CD4-positive, alpha-beta T cell (primary cell): ENCODE measurements at regions not wholly inside any gene's neighbourhood (a gene's known extent, or its start where the extent isn't known, plus 50 kb on each side); places are given as distances from the start of the nearest gene placed in this dataset.

Experiments
- ATAC-seq: fragments of 200-7000 bp; cut with Tn5 transposase; one replicate; pipeline ENCODE4 v1.10.0; 2022; ENCODE audit warnings: mild to moderate bottlenecking; ENCODE audit not compliant: poor library complexity
- CTCF ChIA-PET: fragments of 350-600 bp; sonication (Branson Sonifier 250); formaldehyde crosslinking; loops from one replicate; lab custom pipeline; 2021; ENCODE audit warnings: antibody characterized with exemption, inconsistent platforms; lab: Charles Lee
- POLR2A ChIA-PET: fragments of 350-600 bp; sonication (Branson Sonifier 250); formaldehyde crosslinking; loops from one replicate; lab custom pipeline; 2021; ENCODE audit warnings: antibody characterized with exemption, inconsistent platforms; lab: Charles Lee
- DNase-seq, 14 experiments: peaks; one replicate each; pipeline ENCODE4 v3.0.0-alpha.2; 2013 to 2020; ENCODE audit warnings: mixed read lengths in 2 of 14
- H3K27ac ChIP-seq, 2 donors: one replicate each; pipeline versions ENCODE4 v1.5.1 to v1.7.0; 2013; ENCODE audit warnings: low read length in 2 of 2, low read depth in 1 of 2, mild to moderate bottlenecking in 1 of 2
- H3K27me3 ChIP-seq, 2 experiments: 1 replicate in 1 of 2; 2 replicates in 1 of 2; pipeline versions ENCODE4 v1.6.1 to v1.7.0; 2013; ENCODE audit warnings: low read length in 2 of 2, control low read depth in 1 of 2, mild to moderate bottlenecking in 1 of 2, moderate library complexity in 1 of 2; ENCODE audit not compliant: insufficient read depth in 2 of 2, control insufficient read depth in 1 of 2
- H3K36me3 ChIP-seq: one replicate; pipeline ENCODE4 v1.6.1; 2013; ENCODE audit warnings: low read length, control low read depth; ENCODE audit not compliant: insufficient read depth
- H3K4me1 ChIP-seq: one replicate; pipeline ENCODE4 v1.6.1; 2013; ENCODE audit warnings: low read length, control low read depth; ENCODE audit not compliant: insufficient read depth
- H3K4me3 ChIP-seq: one replicate; pipeline ENCODE4 v1.5.1; 2013; ENCODE audit warnings: mild to moderate bottlenecking, low read length, moderate library complexity
- H3K9me3 ChIP-seq, 2 experiments: 1 replicate in 1 of 2; 2 replicates in 1 of 2; pipeline versions ENCODE4 v1.6.1 to v1.7.0; 2013; ENCODE audit warnings: low read length in 2 of 2, mild to moderate bottlenecking in 2 of 2, control low read depth in 1 of 2, moderate library complexity in 1 of 2; ENCODE audit not compliant: control insufficient read depth in 1 of 2, insufficient read depth in 1 of 2
- H3K27ac Mint-ChIP-seq: one replicate; pipeline ENCODE4 v1.8.0; 2020; ENCODE audit warnings: mixed read lengths
- H3K27me3 Mint-ChIP-seq: one replicate; pipeline ENCODE4 v1.8.0; 2021; ENCODE audit warnings: mixed read lengths
- H3K36me3 Mint-ChIP-seq: one replicate; pipeline ENCODE4 v1.8.0; 2021; ENCODE audit warnings: low read depth, mixed read lengths
- H3K4me1 Mint-ChIP-seq: one replicate; pipeline ENCODE4 v1.8.0; 2021; ENCODE audit warnings: low read depth, mixed read lengths
- H3K4me3 Mint-ChIP-seq: one replicate; pipeline ENCODE4 v1.8.0; 2020; ENCODE audit warnings: mild to moderate bottlenecking, mixed read lengths
- H3K9me3 Mint-ChIP-seq: one replicate; pipeline ENCODE4 v1.8.0; 2020; ENCODE audit warnings: mixed read lengths
- intact Hi-C, 2 experiments: fragments of 100-400 bp; cut with DNase I in 1 of 2; cut with micrococcal nuclease in 1 of 2; formaldehyde crosslinking; loops; one replicate each; pipeline versions ENCODE4 v1.15.1 to v1.9.0; 2023 to 2025; cut with DNase I, micrococcal nuclease
- TF ChIP-seq, protein P1 (sequence below): fragments of 200-600 bp; IDR thresholded peaks from one replicate; pipeline ENCODE4 v1.8.0; 2022; ENCODE audit warnings: antibody characterized with exemption, mild to moderate bottlenecking

DNA sequence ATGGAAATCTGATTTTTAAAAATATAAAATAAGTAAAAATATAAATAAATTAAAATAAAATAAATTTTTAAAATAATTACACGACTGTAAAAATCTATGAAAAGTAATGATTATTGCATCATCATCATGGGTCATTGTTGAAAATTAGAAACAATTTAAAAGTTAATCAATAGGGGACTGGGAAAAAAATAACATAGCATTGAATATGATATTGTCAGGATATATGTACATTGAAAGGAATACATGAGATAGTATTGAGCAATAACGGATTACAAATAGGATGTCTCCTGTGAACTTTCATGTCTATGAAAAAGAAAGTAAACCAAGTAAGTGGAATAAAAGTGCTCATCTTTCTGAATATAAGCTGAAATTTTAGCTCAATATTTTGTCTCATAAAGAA is 566.8 kb upstream of the HTR2C start:
- Histone ChIP-seq H3K4me3 (no peak overlapping the region), H3K27ac (no peak overlapping the region), H3K27me3 (no peaks in the 10 kb centered on the region), H3K4me1 (no peaks in the 10 kb centered on the region), H3K9me3 (no peaks in the 10 kb centered on the region), H3K36me3 (no peaks in the 10 kb centered on the region)
- H3K9me3 Mint-ChIP-seq, result no peaks in the 10 kb centered on the region
- ATAC-seq (no peak), DNase-seq (no peak)
- CTCF ChIA-PET, result no interaction called here
- H3K27ac Mint-ChIP-seq, result no peak overlapping the region
- H3K36me3 Mint-ChIP-seq, result no peaks in the 10 kb centered on the region
- intact Hi-C loops, result no loop called here
- TF ChIP-seq, protein P1, sequence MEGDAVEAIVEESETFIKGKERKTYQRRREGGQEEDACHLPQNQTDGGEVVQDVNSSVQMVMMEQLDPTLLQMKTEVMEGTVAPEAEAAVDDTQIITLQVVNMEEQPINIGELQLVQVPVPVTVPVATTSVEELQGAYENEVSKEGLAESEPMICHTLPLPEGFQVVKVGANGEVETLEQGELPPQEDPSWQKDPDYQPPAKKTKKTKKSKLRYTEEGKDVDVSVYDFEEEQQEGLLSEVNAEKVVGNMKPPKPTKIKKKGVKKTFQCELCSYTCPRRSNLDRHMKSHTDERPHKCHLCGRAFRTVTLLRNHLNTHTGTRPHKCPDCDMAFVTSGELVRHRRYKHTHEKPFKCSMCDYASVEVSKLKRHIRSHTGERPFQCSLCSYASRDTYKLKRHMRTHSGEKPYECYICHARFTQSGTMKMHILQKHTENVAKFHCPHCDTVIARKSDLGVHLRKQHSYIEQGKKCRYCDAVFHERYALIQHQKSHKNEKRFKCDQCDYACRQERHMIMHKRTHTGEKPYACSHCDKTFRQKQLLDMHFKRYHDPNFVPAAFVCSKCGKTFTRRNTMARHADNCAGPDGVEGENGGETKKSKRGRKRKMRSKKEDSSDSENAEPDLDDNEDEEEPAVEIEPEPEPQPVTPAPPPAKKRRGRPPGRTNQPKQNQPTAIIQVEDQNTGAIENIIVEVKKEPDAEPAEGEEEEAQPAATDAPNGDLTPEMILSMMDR, result no peak
- H3K4me3 Mint-ChIP-seq, result no peak overlapping the region
- POLR2A ChIA-PET, result no interaction called here
- no peaks in the 10 kb centered on the region for H3K27me3 Mint-ChIP-seq
- no peaks in the 10 kb centered on the region for H3K4me1 Mint-ChIP-seq

DNA sequence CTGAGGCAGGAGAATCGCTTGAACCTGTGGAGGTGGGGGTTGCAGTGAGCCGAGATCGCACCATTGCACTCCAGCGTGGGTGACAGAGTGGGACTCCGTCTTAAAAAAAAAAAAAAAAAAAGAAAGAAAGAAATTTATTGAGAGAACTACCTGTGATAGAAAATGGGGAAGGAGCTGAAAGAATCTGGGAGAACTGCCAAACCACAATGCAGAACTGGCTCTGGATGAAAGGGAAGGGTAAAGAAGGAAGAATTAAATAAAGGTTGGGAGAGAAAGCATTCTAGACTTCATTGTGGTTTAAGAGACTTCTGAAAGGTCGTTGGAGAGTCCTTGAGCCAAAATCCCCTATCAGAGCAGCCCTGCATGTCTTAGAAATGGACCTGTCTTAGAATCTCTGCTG is 567.9 kb upstream of the HTR2C start:
- H3K9me3 ChIP-seq, result no peaks in the 10 kb centered on the region
- no peaks in the 10 kb centered on the region for H3K27me3 Mint-ChIP-seq
- DNase-seq (no peak), ATAC-seq (no peak)
- TF ChIP-seq, protein P1, result no peak
- H3K4me3 ChIP-seq, result no peak overlapping the region
- H3K4me1 ChIP-seq, result no peaks in the 10 kb centered on the region
- H3K4me1 Mint-ChIP-seq, result no peaks in the 10 kb centered on the region
- H3K36me3 ChIP-seq, result no peaks in the 10 kb centered on the region
- H3K27ac ChIP-seq, result no peak overlapping the region
- H3K27me3 ChIP-seq, result no peaks in the 10 kb centered on the region
- CTCF ChIA-PET, result no interaction called here
- H3K9me3 Mint-ChIP-seq, result no peaks in the 10 kb centered on the region
- POLR2A ChIA-PET, result no interaction called here
- H3K4me3 Mint-ChIP-seq, result no peak overlapping the region
- no peaks in the 10 kb centered on the region for H3K36me3 Mint-ChIP-seq
- no peak overlapping the region for H3K27ac Mint-ChIP-seq
- intact Hi-C loops, result no loop called here

DNA sequence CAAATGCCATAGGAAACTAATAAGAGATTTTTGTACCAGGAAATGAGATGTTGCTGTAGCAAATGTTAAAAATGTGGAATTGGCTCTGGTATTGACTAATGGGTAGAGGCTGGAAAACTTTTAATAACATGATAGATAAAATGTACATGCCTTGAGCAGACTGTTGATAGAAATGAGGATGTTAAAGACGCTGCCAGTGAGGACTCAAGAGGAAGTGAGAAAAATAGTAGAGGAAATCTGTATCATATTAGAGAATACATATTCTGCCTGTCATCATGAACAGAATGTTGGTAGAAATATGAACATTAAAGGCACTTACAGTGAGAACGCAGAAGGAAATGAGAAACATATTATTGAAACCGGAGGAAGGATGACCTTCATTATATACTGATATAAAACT is 577.2 kb upstream of the HTR2C start:
- Mint-ChIP-seq H3K4me1 (no peaks in the 10 kb centered on the region), H3K27me3 (no peaks in the 10 kb centered on the region), H3K36me3 (no peaks in the 10 kb centered on the region), H3K9me3 (peaks cover 6% of the 10 kb centered on the region), H3K4me3 (no peak overlapping the region), H3K27ac (no peak overlapping the region)
- no peaks in the 10 kb centered on the region for H3K9me3 ChIP-seq
- TF ChIP-seq, protein P1, result no peak
- ChIA-PET CTCF (no interaction called here), POLR2A (no interaction called here)
- H3K27ac ChIP-seq, result no peak overlapping the region
- no peak for DNase-seq
- H3K4me3 ChIP-seq, result no peak overlapping the region
- no peaks in the 10 kb centered on the region for H3K36me3 ChIP-seq
- no peaks in the 10 kb centered on the region for H3K27me3 ChIP-seq
- intact Hi-C loops, result no loop called here
- H3K4me1 ChIP-seq, result no peaks in the 10 kb centered on the region
- no peak for ATAC-seq
